Spleen (tissue), 7 donors: ENCODE measurements at regions not wholly inside any gene's neighbourhood (a gene's known extent, or its start where the extent isn't known, plus 50 kb on each side); places are given as distances from the start of the nearest gene placed in this dataset.

ENCODE experiments used
- CTCF ChIP-seq, 11 experiments: fragments of 200-600 bp in 7 of 11; fragments of 450-650 bp in 4 of 11; sonication (generic) in 4 of 11; IDR thresholded peaks in 8 of 11; conservative IDR thresholded peaks in 3 of 11; 1 replicate in 7 of 11; 2 replicates in 4 of 11; pipeline versions ENCODE4 v1.4.0 to v1.8.0; 2016 to 2021; ENCODE audit warnings: antibody characterized with exemption in 11 of 11, inconsistent platforms in 4 of 11, mild to moderate bottlenecking in 1 of 11
- POLR2A ChIP-seq, 3 donors: fragments of 450-650 bp; IDR thresholded peaks; one replicate each; pipeline ENCODE4 v1.5.1; 2017; ENCODE audit warnings: antibody characterized with exemption in 3 of 3, mild to moderate bottlenecking in 1 of 3
- donor health status: DM: no; HTN: no; CAD: no; lungs with moderate emphysema.
- donor health status: DM: no; HTN: no; CAD: no.
- donor health status: DM: no; HTN: no; CAD: no.

GRCh38 chr7:79622781-79623180 is 169.3 kb upstream of the MAGI2 start:
- TF ChIP-seq POLR2A (IDR thresholded peaks at IDR 0.05) (no peak), CTCF (IDR thresholded peaks at IDR 0.05 in 8 of 11, conservative IDR thresholded peaks at IDR 0.05 in 3 of 11) (no peak)
